ENCODE measurements at regions not wholly inside any gene's neighbourhood (a gene's known extent, or its start where the extent isn't known, plus 50 kb on each side); places are given as distances from the start of the nearest gene placed in this dataset.

DNA sequence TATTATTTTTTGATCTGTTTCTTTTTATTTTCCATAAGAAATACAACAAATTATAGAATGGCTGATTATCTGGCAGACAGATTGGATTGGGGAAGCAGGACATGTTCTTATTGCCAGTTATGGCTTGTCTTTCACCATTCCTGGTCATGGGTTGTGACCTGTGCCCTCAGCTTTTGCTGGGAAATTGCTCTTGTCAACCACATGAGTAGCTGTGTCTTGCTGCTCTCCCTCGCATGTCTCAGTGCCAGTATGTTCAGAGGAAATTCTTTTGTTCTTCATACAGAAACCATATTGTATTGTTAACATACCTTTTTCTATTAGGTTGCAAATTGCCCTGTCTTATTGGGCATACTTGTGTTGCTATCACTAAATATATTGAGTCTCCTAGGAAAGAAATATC is 344.1 kb downstream of the OSTF1 start:
- no peaks in the 10 kb centered on the region for H3K27me3 ChIP-seq (ENCODE audit: control insufficient read depth, insufficient read depth, low read length)
- H3K27ac Mint-ChIP-seq = no peak overlapping the region
- no peak for DNase-seq
- intact Hi-C loops (cut with micrococcal nuclease) = no loop called here
- no peak for ATAC-seq
- no peak overlapping the region for H3K4me3 ChIP-seq (ENCODE audit: low read length)
- no peaks in the 10 kb centered on the region for H3K9me3 ChIP-seq (ENCODE audit: control insufficient read depth, insufficient read depth, low read length)
- no peaks in the 10 kb centered on the region for H3K36me3 ChIP-seq (ENCODE audit: control insufficient read depth, insufficient read depth, low read length)
- no peaks in the 10 kb centered on the region for H3K9me3 Mint-ChIP-seq
- H3K27ac ChIP-seq (ENCODE audit: low read length) = no peak overlapping the region
- WGBS (ENCODE audit: insufficient coverage) = 50% methylated on average over 1 of the region's 1 CpG
- TF ChIP-seq, protein P1, sequence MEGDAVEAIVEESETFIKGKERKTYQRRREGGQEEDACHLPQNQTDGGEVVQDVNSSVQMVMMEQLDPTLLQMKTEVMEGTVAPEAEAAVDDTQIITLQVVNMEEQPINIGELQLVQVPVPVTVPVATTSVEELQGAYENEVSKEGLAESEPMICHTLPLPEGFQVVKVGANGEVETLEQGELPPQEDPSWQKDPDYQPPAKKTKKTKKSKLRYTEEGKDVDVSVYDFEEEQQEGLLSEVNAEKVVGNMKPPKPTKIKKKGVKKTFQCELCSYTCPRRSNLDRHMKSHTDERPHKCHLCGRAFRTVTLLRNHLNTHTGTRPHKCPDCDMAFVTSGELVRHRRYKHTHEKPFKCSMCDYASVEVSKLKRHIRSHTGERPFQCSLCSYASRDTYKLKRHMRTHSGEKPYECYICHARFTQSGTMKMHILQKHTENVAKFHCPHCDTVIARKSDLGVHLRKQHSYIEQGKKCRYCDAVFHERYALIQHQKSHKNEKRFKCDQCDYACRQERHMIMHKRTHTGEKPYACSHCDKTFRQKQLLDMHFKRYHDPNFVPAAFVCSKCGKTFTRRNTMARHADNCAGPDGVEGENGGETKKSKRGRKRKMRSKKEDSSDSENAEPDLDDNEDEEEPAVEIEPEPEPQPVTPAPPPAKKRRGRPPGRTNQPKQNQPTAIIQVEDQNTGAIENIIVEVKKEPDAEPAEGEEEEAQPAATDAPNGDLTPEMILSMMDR (IDR thresholded peaks at IDR 0.05) = no peak
- no peak overlapping the region for H3K4me3 Mint-ChIP-seq
- H3K36me3 Mint-ChIP-seq = no peaks in the 10 kb centered on the region
- no peaks in the 10 kb centered on the region for H3K4me1 ChIP-seq (ENCODE audit: control insufficient read depth, insufficient read depth, low read length)
- peaks cover 0 to 8% of the 10 kb centered on the region in 2 donors for H3K27me3 Mint-ChIP-seq (ENCODE audit: low read depth in 2 of 2)
- H3K4me1 Mint-ChIP-seq = no peaks in the 10 kb centered on the region

DNA sequence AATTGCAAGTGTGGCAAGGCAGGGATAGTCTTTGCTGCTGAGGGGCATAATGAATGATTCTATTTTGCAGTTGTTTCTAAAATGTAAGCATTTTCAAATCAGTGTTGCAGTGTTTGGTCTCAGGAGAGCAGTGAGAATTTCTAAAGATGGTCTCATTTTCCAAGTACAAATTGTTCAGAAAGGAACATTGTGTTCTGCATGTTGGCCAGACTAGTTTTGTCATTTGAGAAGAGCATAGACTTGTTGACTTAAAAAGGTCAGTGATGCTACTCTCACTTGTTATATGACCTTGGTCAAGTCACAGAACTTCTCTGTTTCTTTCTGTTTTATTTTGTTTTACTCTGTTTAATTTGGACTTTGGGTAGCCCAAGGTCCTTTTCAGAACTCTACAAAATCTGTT is 344.6 kb downstream of the OSTF1 start:
- no peak overlapping the region for H3K27ac ChIP-seq (ENCODE audit: low read length)
- no peaks in the 10 kb centered on the region for H3K36me3 ChIP-seq (ENCODE audit: control insufficient read depth, insufficient read depth, low read length)
- no peaks in the 10 kb centered on the region for H3K4me1 Mint-ChIP-seq
- no peaks in the 10 kb centered on the region for H3K9me3 Mint-ChIP-seq
- no peak overlapping the region for H3K27ac Mint-ChIP-seq
- H3K27me3 Mint-ChIP-seq (ENCODE audit: low read depth in 2 of 2) = peaks cover 0 to 8% of the 10 kb centered on the region in 2 donors
- ATAC-seq = no peak
- no peak for DNase-seq
- intact Hi-C loops (cut with micrococcal nuclease) = no loop called here
- no peaks in the 10 kb centered on the region for H3K36me3 Mint-ChIP-seq
- TF ChIP-seq, protein P1 (IDR thresholded peaks at IDR 0.05) = no peak
- no peaks in the 10 kb centered on the region for H3K9me3 ChIP-seq (ENCODE audit: control insufficient read depth, insufficient read depth, low read length)
- no peaks in the 10 kb centered on the region for H3K4me1 ChIP-seq (ENCODE audit: control insufficient read depth, insufficient read depth, low read length)
- no peak overlapping the region for H3K4me3 Mint-ChIP-seq
- no peak overlapping the region for H3K4me3 ChIP-seq (ENCODE audit: low read length)
- no peaks in the 10 kb centered on the region for H3K27me3 ChIP-seq (ENCODE audit: control insufficient read depth, insufficient read depth, low read length)

DNA sequence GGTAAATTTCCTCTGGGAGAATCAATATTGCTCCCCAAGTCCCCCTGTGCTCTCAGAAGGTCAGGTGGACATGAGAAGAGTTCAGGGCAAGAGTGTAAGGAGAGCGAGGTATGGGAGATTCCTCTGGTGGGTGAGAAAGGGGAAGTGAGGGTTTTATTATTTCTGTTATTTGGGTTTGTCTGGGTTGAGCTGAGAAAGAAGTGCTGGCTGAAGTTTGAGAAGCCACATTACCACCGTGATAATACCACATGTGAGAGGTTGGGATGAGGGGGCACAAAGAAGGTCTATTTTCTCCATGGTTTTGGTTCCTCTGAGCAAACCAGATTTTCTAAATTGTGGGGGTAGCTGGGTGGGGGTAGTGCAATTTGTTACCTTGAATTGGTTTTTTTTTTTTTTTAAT is 350.4 kb downstream of the OSTF1 start:
- TF ChIP-seq, protein P1 (IDR thresholded peaks at IDR 0.05) = no peak
- H3K4me3 ChIP-seq (ENCODE audit: low read length) = no peak overlapping the region
- Mint-ChIP-seq H3K9me3 (no peaks in the 10 kb centered on the region), H3K36me3 (no peaks in the 10 kb centered on the region), H3K4me3 (no peak overlapping the region), H3K27me3 (ENCODE audit: low read depth in 2 of 2) (no peaks in the 10 kb centered on the region), H3K4me1 (peaks cover 0 to 6% of the 10 kb centered on the region in 2 donors), H3K27ac (no peak overlapping the region)
- no peak overlapping the region for H3K27ac ChIP-seq (ENCODE audit: low read length)
- no peaks in the 10 kb centered on the region for H3K27me3 ChIP-seq (ENCODE audit: control insufficient read depth, insufficient read depth, low read length)
- WGBS (ENCODE audit: insufficient coverage) = 8% methylated on average over 2 of the region's 2 CpGs
- ATAC-seq (no peak), DNase-seq (no peak)
- intact Hi-C loops (cut with micrococcal nuclease) = no loop called here
- no peaks in the 10 kb centered on the region for H3K36me3 ChIP-seq (ENCODE audit: control insufficient read depth, insufficient read depth, low read length)
- no peaks in the 10 kb centered on the region for H3K4me1 ChIP-seq (ENCODE audit: control insufficient read depth, insufficient read depth, low read length)
- no peaks in the 10 kb centered on the region for H3K9me3 ChIP-seq (ENCODE audit: control insufficient read depth, insufficient read depth, low read length)

GRCh38 chr9:75440914-75441313 is 352.6 kb downstream of the OSTF1 start:
- Histone ChIP-seq H3K4me1 (ENCODE audit: control insufficient read depth, insufficient read depth, low read length) (no peaks in the 10 kb centered on the region), H3K27me3 (ENCODE audit: control insufficient read depth, insufficient read depth, low read length) (no peaks in the 10 kb centered on the region), H3K36me3 (ENCODE audit: control insufficient read depth, insufficient read depth, low read length) (no peaks in the 10 kb centered on the region), H3K9me3 (ENCODE audit: control insufficient read depth, insufficient read depth, low read length) (no peaks in the 10 kb centered on the region), H3K4me3 (ENCODE audit: low read length) (no peak overlapping the region), H3K27ac (ENCODE audit: low read length) (no peak overlapping the region)
- H3K36me3 Mint-ChIP-seq = no peaks in the 10 kb centered on the region
- H3K4me3 Mint-ChIP-seq = no peak overlapping the region
- no peaks in the 10 kb centered on the region for H3K9me3 Mint-ChIP-seq
- no peak overlapping the region for H3K27ac Mint-ChIP-seq
- DNase-seq (no peak), ATAC-seq (no peak)
- H3K27me3 Mint-ChIP-seq (ENCODE audit: low read depth in 2 of 2) = no peaks in the 10 kb centered on the region
- 12% methylated on average over 3 of the region's 4 CpGs for WGBS (ENCODE audit: insufficient coverage)
- peaks cover 0 to 6% of the 10 kb centered on the region in 2 donors for H3K4me1 Mint-ChIP-seq
- intact Hi-C loops (cut with micrococcal nuclease) = no loop called here
- TF ChIP-seq, protein P1 (IDR thresholded peaks at IDR 0.05) = no peak

Data from natural killer cell (primary cell).